C4-2B (cell line): ENCODE measurements at regions not wholly inside any gene's neighbourhood (a gene's known extent, or its start where the extent isn't known, plus 50 kb on each side); places are given as distances from the start of the nearest gene placed in this dataset.

Experiments used
- H3K27ac ChIP-seq: fragments of 450-650 bp; 2 replicates; pipeline ENCODE4 v1.5.1; 2017
- CTCF ChIP-seq: fragments of 450-650 bp; conservative IDR thresholded peaks from 2 replicates; pipeline ENCODE4 v1.5.1; 2017; ENCODE audit warnings: mild to moderate bottlenecking
- ZFX ChIP-seq: fragments of 450-650 bp; IDR thresholded peaks from 2 replicates; pipeline ENCODE4 v1.6.1; 2017

- H3K27ac ChIP-seq: no peak overlapping the region
- TF ChIP-seq ZFX: no peak
- TF ChIP-seq CTCF: no peak
Measured at GRCh38 chr1:48102766-48103165, 105.6 kb upstream of the TRABD2B start.

GRCh38 chr1:48099072-48099773, 102.0 kb upstream of the TRABD2B start:
- TF ChIP-seq CTCF (no peak), ZFX (no peak)
- no peak overlapping the region for H3K27ac ChIP-seq

GRCh38 chr1:48093696-48094528, 96.7 kb upstream of the TRABD2B start:
- TF ChIP-seq ZFX (no peak), CTCF (peak; percentile 93)
- peak overlapping the region; percentile 16; the same call in 1 of the 2 replicates for H3K27ac ChIP-seq

- TF ChIP-seq ZFX (no peak), CTCF (no peak)
Measured at GRCh38 chr1:48093147-48093546, 96.0 kb upstream of the TRABD2B start.

GRCh38 chr1:48092401-48092800, 95.2 kb upstream of the TRABD2B start:
- TF ChIP-seq CTCF: no peak
- no peak for TF ChIP-seq ZFX
- H3K27ac ChIP-seq: no peak overlapping the region

More at GRCh38 chr1:48093147-48093546, 96.0 kb upstream of the TRABD2B start:
- no peak overlapping the region for H3K27ac ChIP-seq

- H3K27ac ChIP-seq: no peak overlapping the region
- TF ChIP-seq ZFX (no peak), CTCF (no peak)
Measured at GRCh38 chr1:48089356-48089891, 92.2 kb upstream of the TRABD2B start.

- TF ChIP-seq CTCF (no peak), ZFX (no peak)
- no peak overlapping the region for H3K27ac ChIP-seq
Measured at GRCh38 chr1:48084826-48085225, 87.6 kb upstream of the TRABD2B start.
